Trophoblast cell (in vitro differentiated cells and primary cell): ENCODE measurements at regions not wholly inside any gene's neighbourhood (a gene's known extent, or its start where the extent isn't known, plus 50 kb on each side); places are given as distances from the start of the nearest gene placed in this dataset.
A peak's percentile ranks its signal among the peaks of the same experiment; 100 is the strongest.

ENCODE experiments used
- DNase-seq, 2 donors: peaks; one replicate each; pipeline ENCODE4 v3.0.0-alpha.2; 2016
- H2AFZ ChIP-seq: 2 replicates; pipeline ENCODE4 v1.6.1; 2013; ENCODE audit warnings: low read length, moderate library complexity, mild to moderate bottlenecking; ENCODE audit not compliant: insufficient read depth, poor library complexity
- H2AK5ac ChIP-seq: 2 replicates; pipeline ENCODE4 v1.6.1; 2013; ENCODE audit warnings: mild to moderate bottlenecking, low read length
- H2BK120ac ChIP-seq: 2 replicates; pipeline ENCODE4 v1.6.1; 2013; ENCODE audit warnings: low read length, mild to moderate bottlenecking, moderate library complexity; ENCODE audit not compliant: insufficient read depth, poor library complexity
- H2BK12ac ChIP-seq: 2 replicates; pipeline ENCODE4 v1.6.1; 2013; ENCODE audit warnings: mild to moderate bottlenecking, low read length, moderate library complexity
- H2BK5ac ChIP-seq: 2 replicates; pipeline ENCODE4 v1.6.1; 2013; ENCODE audit warnings: low read length, low read depth, moderate library complexity, mild to moderate bottlenecking; ENCODE audit not compliant: poor library complexity
- H3K14ac ChIP-seq: 2 replicates; pipeline ENCODE4 v1.6.1; 2013; ENCODE audit warnings: mild to moderate bottlenecking, low read length
- H3K18ac ChIP-seq: 2 replicates; pipeline ENCODE4 v1.6.1; 2013; ENCODE audit warnings: mild to moderate bottlenecking, low read length
- H3K23ac ChIP-seq: 2 replicates; pipeline ENCODE4 v1.6.1; 2013; ENCODE audit warnings: low read length
- H3K27ac ChIP-seq: 2 replicates; pipeline ENCODE4 v1.5.1; 2013; ENCODE audit warnings: low read depth, mild to moderate bottlenecking, inconsistent platforms, low read length, moderate library complexity
- H3K27me3 ChIP-seq: 2 replicates; pipeline ENCODE4 v1.6.1; 2013; ENCODE audit warnings: inconsistent platforms, mild to moderate bottlenecking, low read length, moderate library complexity; ENCODE audit not compliant: insufficient read depth
- H3K36me3 ChIP-seq, 2 experiments: 1 replicate in 1 of 2; 2 replicates in 1 of 2; pipeline ENCODE4 v1.6.1; 2013; ENCODE audit warnings: low read length in 2 of 2, mild to moderate bottlenecking in 2 of 2, moderate library complexity in 1 of 2; ENCODE audit not compliant: insufficient read depth in 2 of 2, control insufficient read depth in 1 of 2
- H3K4ac ChIP-seq: 2 replicates; pipeline ENCODE4 v1.6.1; 2013; ENCODE audit warnings: low read depth, mild to moderate bottlenecking, low read length, moderate library complexity
- H3K4me1 ChIP-seq, 2 experiments: 1 replicate in 1 of 2; 2 replicates in 1 of 2; pipeline ENCODE4 v1.6.1; 2013; ENCODE audit warnings: low read length in 2 of 2, mild to moderate bottlenecking in 2 of 2, moderate library complexity in 1 of 2; ENCODE audit not compliant: insufficient read depth in 2 of 2, control insufficient read depth in 1 of 2
- H3K4me2 ChIP-seq: 2 replicates; pipeline ENCODE4 v1.6.1; 2013; ENCODE audit warnings: inconsistent platforms, mild to moderate bottlenecking, low read length, moderate library complexity
- H3K4me3 ChIP-seq: 2 replicates; pipeline ENCODE4 v1.5.1; 2013; ENCODE audit warnings: mild to moderate bottlenecking, low read depth, low read length, inconsistent platforms
- H3K79me1 ChIP-seq: one replicate; pipeline ENCODE4 v1.6.1; 2013; ENCODE audit warnings: low read length
- H3K79me2 ChIP-seq: 2 replicates; pipeline ENCODE4 v1.6.1; 2013; ENCODE audit warnings: low read length, mild to moderate bottlenecking; ENCODE audit not compliant: control insufficient read depth, insufficient read depth, poor library complexity
- H3K9ac ChIP-seq: 2 replicates; pipeline ENCODE4 v1.6.1; 2013; ENCODE audit warnings: mild to moderate bottlenecking, low read length
- H3K9me3 ChIP-seq: 2 replicates; pipeline ENCODE4 v1.6.1; 2013; ENCODE audit warnings: low read depth, mild to moderate bottlenecking, control low read depth, inconsistent platforms, low read length; ENCODE audit not compliant: insufficient read depth
- H4K12ac ChIP-seq: 2 replicates; pipeline ENCODE4 v1.6.1; 2013; ENCODE audit warnings: low read depth, mild to moderate bottlenecking, low read length, moderate library complexity
- H4K8ac ChIP-seq: 2 replicates; pipeline ENCODE4 v1.6.1; 2013; ENCODE audit warnings: low read depth, mild to moderate bottlenecking, low read length, moderate library complexity
- H4K91ac ChIP-seq: one replicate; pipeline ENCODE4 v1.6.1; 2013; ENCODE audit warnings: low read depth, mild to moderate bottlenecking, low read length, moderate library complexity
- WGBS: extraction: QIAGEN DNeasy Blood & Tissue Kit; methylation state at CpG from one replicate; pipeline ENCODE4 v1.1.7; 2013; ENCODE audit warnings: missing lambda C conversion rate; ENCODE audit not compliant: insufficient read length, insufficient coverage; ENCODE audit errors: extremely low coverage; 5-methylcytosine and 5-hydroxymethylcytosine counted together

DNA sequence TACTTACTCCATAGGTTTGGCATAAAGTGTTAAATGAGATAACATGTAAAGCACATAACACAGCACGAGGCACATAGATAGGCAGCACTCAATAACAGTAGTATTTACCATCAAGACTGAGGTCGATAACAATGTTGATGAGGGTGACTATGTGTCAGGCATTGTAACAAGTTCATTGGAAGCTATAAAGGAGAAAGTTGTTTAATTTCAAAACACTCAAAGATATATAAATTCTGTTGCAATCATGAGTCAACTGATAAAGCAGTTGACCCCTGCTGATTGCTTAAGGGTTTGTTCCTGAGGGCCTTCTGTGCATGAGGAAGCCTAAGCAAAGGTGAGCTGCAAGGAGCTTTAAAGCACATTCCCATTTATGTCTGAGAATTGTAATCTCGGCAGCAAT is 760.5 kb downstream of the SATB2 start:
- Histone ChIP-seq H3K14ac (no peak overlapping the region), H3K4me1 (no peaks in the 10 kb centered on the region), H2BK5ac (no peak overlapping the region), H3K36me3 (no peaks in the 10 kb centered on the region), H3K79me1 (no peaks in the 10 kb centered on the region), H2BK120ac (no peak overlapping the region), H3K4me3 (no peak overlapping the region), H3K27ac (no peak overlapping the region), H3K4ac (no peak overlapping the region), H3K9ac (no peak overlapping the region), H4K8ac (no peak overlapping the region), H3K79me2 (no peaks in the 10 kb centered on the region), H3K23ac (no peak overlapping the region), H2AFZ (no peak overlapping the region), H3K9me3 (no peaks in the 10 kb centered on the region), H4K12ac (no peak overlapping the region), H4K91ac (no peak overlapping the region), H2BK12ac (no peak overlapping the region), H3K27me3 (no peaks in the 10 kb centered on the region), H3K4me2 (no peak overlapping the region), H2AK5ac (no peak overlapping the region), H3K18ac (no peak overlapping the region)
- DNase-seq = peak in 1 of 2 donors; percentile 7
- no CpG with 5 or more reads among the region's 3 CpGs for WGBS

DNA sequence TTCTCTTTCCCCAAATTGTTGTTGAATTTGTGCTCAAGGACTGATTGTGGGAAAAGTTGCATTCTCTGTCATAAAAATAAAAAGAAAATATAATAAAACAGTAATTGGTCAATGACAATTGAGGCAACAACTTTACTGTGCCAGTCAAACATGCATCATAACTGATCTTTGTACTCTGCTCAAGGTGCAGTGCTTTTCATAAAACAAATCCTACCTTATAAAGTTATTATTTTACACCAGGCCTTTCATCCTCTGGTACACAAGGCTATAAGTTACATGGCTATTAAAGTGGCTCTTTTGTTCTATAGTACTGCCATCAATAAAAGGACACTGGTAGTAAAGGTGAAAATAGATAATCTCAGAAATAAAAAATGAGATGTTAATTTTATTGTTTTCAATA is 761.9 kb downstream of the SATB2 start:
- H3K27me3 ChIP-seq = no peaks in the 10 kb centered on the region
- no peaks in the 10 kb centered on the region for H3K79me2 ChIP-seq
- no peak overlapping the region for H3K4ac ChIP-seq
- H3K18ac ChIP-seq = no peak overlapping the region
- no peaks in the 10 kb centered on the region for H3K9me3 ChIP-seq
- no peak overlapping the region for H3K23ac ChIP-seq
- no peak overlapping the region for H2BK120ac ChIP-seq
- no peak overlapping the region for H2BK5ac ChIP-seq
- H3K9ac ChIP-seq = no peak overlapping the region
- DNase-seq = no peak
- no peak overlapping the region for H2AFZ ChIP-seq
- H3K4me2 ChIP-seq = no peak overlapping the region
- no peak overlapping the region for H3K14ac ChIP-seq
- no peak overlapping the region for H2BK12ac ChIP-seq
- H2AK5ac ChIP-seq = no peak overlapping the region
- no peak overlapping the region for H4K8ac ChIP-seq
- H4K91ac ChIP-seq = no peak overlapping the region
- no peaks in the 10 kb centered on the region for H3K4me1 ChIP-seq
- no peak overlapping the region for H3K4me3 ChIP-seq
- no peak overlapping the region for H4K12ac ChIP-seq
- no peaks in the 10 kb centered on the region for H3K36me3 ChIP-seq
- H3K27ac ChIP-seq = no peak overlapping the region
- no peaks in the 10 kb centered on the region for H3K79me1 ChIP-seq

DNA sequence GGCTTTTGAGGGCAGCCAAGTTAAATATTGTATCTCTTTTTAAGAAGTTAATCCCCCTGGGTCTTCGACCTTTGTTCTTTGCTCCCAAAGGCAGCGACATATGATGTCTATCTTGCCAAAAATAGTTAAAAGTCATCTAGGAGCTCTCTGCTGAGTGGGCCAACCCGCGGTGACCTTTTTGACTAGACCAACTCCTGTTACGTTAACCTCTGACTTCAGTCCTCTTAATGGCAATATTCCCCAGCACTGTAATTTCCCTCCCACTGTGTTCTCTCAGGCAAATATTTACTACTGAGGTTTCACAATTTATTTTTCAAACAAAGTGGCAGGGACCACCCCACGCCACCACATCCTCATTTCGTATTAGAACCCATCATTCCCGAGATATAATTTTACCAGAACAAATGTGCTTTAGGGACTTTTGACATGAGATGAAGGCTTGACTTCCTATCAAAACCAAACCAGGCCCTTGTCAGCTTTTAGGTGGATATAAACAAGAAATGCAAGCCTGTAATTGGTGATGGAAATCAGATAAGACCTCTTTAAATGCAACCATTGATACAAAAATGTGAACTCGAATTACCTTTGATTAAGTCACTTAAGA is 764.7 kb downstream of the SATB2 start:
- Histone ChIP-seq H3K27ac (no peak overlapping the region), H2BK120ac (no peak overlapping the region), H3K4me2 (no peak overlapping the region), H3K79me2 (no peaks in the 10 kb centered on the region), H3K9ac (no peak overlapping the region), H3K18ac (no peak overlapping the region), H3K79me1 (no peaks in the 10 kb centered on the region), H3K4me3 (no peak overlapping the region), H2AFZ (no peak overlapping the region), H3K27me3 (no peaks in the 10 kb centered on the region), H4K12ac (no peak overlapping the region), H4K91ac (no peak overlapping the region), H3K36me3 (no peaks in the 10 kb centered on the region), H3K9me3 (no peaks in the 10 kb centered on the region), H2AK5ac (no peak overlapping the region), H3K14ac (no peak overlapping the region), H3K23ac (no peak overlapping the region), H4K8ac (no peak overlapping the region), H2BK5ac (no peak overlapping the region), H3K4ac (no peak overlapping the region), H2BK12ac (no peak overlapping the region), H3K4me1 (no peaks in the 10 kb centered on the region)
- DNase-seq = no peak
- WGBS = no CpG with 5 or more reads among the region's 9 CpGs

DNA sequence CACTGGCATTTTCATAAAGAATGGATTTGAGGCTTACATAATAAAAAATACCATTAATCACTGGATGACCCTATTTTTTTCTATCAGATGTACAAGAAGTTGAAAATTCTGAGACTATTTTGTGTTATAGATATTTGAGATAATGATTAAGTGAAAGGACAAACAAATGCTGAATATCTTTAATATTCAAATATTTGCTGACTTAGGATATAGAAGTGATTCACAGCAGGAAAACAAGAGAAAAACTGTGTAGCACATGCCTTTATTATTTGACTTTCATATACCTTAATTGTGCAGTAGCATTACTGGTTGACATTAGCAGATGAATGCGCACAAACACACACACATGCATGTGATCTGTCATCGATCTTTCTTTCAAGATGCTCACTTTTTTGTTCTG is 766.5 kb downstream of the SATB2 start:
- Histone ChIP-seq H3K9ac (no peak overlapping the region), H3K36me3 (no peaks in the 10 kb centered on the region), H4K8ac (no peak overlapping the region), H3K79me1 (no peaks in the 10 kb centered on the region), H3K4ac (no peak overlapping the region), H2BK5ac (no peak overlapping the region), H2AK5ac (no peak overlapping the region), H3K9me3 (no peaks in the 10 kb centered on the region), H2BK120ac (no peak overlapping the region), H2BK12ac (no peak overlapping the region), H3K18ac (no peak overlapping the region), H3K79me2 (no peaks in the 10 kb centered on the region), H4K12ac (no peak overlapping the region), H3K4me3 (no peak overlapping the region), H3K23ac (no peak overlapping the region), H3K14ac (no peak overlapping the region), H2AFZ (no peak overlapping the region), H3K27me3 (no peaks in the 10 kb centered on the region), H3K4me1 (no peaks in the 10 kb centered on the region), H3K4me2 (no peak overlapping the region), H4K91ac (no peak overlapping the region), H3K27ac (no peak overlapping the region)
- no peak for DNase-seq
- no CpG with 5 or more reads among the region's 2 CpGs for WGBS
